HFFc6 (cell line): ENCODE measurements at regions not wholly inside any gene's neighbourhood (a gene's known extent, or its start where the extent isn't known, plus 50 kb on each side); places are given as distances from the start of the nearest gene placed in this dataset.

Experiments
- DNase-seq: peaks from one replicate; pipeline ENCODE4 v3.0.0-alpha.2; 2018
- H3K27ac Mint-ChIP-seq: 2 replicates; pipeline ENCODE4 v1.8.0; 2020; ENCODE audit warnings: mild to moderate bottlenecking, mixed read lengths
- H3K27me3 Mint-ChIP-seq: 2 replicates; pipeline ENCODE4 v1.8.0; 2021; ENCODE audit warnings: mild to moderate bottlenecking, moderate library complexity, mixed read lengths; ENCODE audit not compliant: insufficient read depth
- H3K36me3 Mint-ChIP-seq: 2 replicates; pipeline ENCODE4 v1.8.0; 2021; ENCODE audit warnings: low read depth, mixed read lengths
- H3K4me1 Mint-ChIP-seq: 2 replicates; pipeline ENCODE4 v1.8.0; 2020; ENCODE audit warnings: low read depth, mixed read lengths
- H3K4me3 Mint-ChIP-seq: 2 replicates; pipeline ENCODE4 v1.8.0; 2020; ENCODE audit warnings: mild to moderate bottlenecking, moderate library complexity, mixed read lengths
- H3K9me3 Mint-ChIP-seq: 2 replicates; pipeline ENCODE4 v1.8.0; 2020; ENCODE audit warnings: mild to moderate bottlenecking, mixed read lengths
- CTCF ChIP-seq: fragments of 200-600 bp; sonication (generic); IDR thresholded peaks from 2 replicates; pipeline ENCODE4 v1.5.0; 2021; ENCODE audit warnings: antibody characterized with exemption, mild to moderate bottlenecking

GRCh38 chr13:84132491-84132890 is 250.2 kb upstream of the SLITRK1 start:
- Mint-ChIP-seq H3K27ac (no peak overlapping the region), H3K4me1 (peaks cover 67% of the 10 kb centered on the region), H3K4me3 (no peak overlapping the region), H3K36me3 (peaks cover 7% of the 10 kb centered on the region; the same call in 1 of the 2 replicates), H3K27me3 (no peaks in the 10 kb centered on the region; the same call in none of the 2 replicates), H3K9me3 (no peaks in the 10 kb centered on the region)
- no peak for TF ChIP-seq CTCF
- DNase-seq: no peak

GRCh38 chr13:84131249-84131648 is 249.0 kb upstream of the SLITRK1 start:
- DNase-seq: no peak
- Mint-ChIP-seq H3K4me1 (peaks cover 64% of the 10 kb centered on the region), H3K27ac (peak overlapping the region; percentile 80), H3K36me3 (peaks cover 7% of the 10 kb centered on the region; the same call in 1 of the 2 replicates), H3K9me3 (no peaks in the 10 kb centered on the region), H3K4me3 (peak overlapping the region; percentile 54; the same call in 1 of the 2 replicates), H3K27me3 (no peaks in the 10 kb centered on the region; the same call in none of the 2 replicates)
- TF ChIP-seq CTCF: no peak

- Mint-ChIP-seq H3K4me3 (peak overlapping the region; percentile 54; the same call in 1 of the 2 replicates), H3K4me1 (peaks cover 63% of the 10 kb centered on the region), H3K9me3 (no peaks in the 10 kb centered on the region), H3K27me3 (no peaks in the 10 kb centered on the region; the same call in 1 of the 2 replicates), H3K36me3 (peaks cover 7% of the 10 kb centered on the region; the same call in 1 of the 2 replicates), H3K27ac (peak overlapping the region; percentile 80)
- DNase-seq: peak; percentile 31
- no peak for TF ChIP-seq CTCF
Measured at GRCh38 chr13:84130495-84131114, 248.3 kb upstream of the SLITRK1 start.

- H3K27ac Mint-ChIP-seq: peak overlapping the region; percentile 80; the same call in 1 of the 2 replicates
- H3K27me3 Mint-ChIP-seq: no peaks in the 10 kb centered on the region; the same call in 1 of the 2 replicates
- H3K4me1 Mint-ChIP-seq: peaks cover 63% of the 10 kb centered on the region
Measured at GRCh38 chr13:84129966-84130365, 247.7 kb upstream of the SLITRK1 start.

GRCh38 chr13:84127597-84128128 is 245.4 kb upstream of the SLITRK1 start:
- H3K27me3 Mint-ChIP-seq: no peaks in the 10 kb centered on the region; the same call in 1 of the 2 replicates
- no peaks in the 10 kb centered on the region for H3K9me3 Mint-ChIP-seq
- TF ChIP-seq CTCF: no peak
- no peak overlapping the region for H3K4me3 Mint-ChIP-seq
- H3K36me3 Mint-ChIP-seq: no peaks in the 10 kb centered on the region
- no peak for DNase-seq
- peaks cover 66% of the 10 kb centered on the region for H3K4me1 Mint-ChIP-seq
- no peak overlapping the region for H3K27ac Mint-ChIP-seq

More at GRCh38 chr13:84129966-84130365, 247.7 kb upstream of the SLITRK1 start:
- Mint-ChIP-seq H3K4me3 (peak overlapping the region; percentile 7; the same call in 1 of the 2 replicates), H3K36me3 (peaks cover 7% of the 10 kb centered on the region; the same call in 1 of the 2 replicates), H3K9me3 (no peaks in the 10 kb centered on the region)
- no peak for TF ChIP-seq CTCF
- DNase-seq: no peak
